HL-60 (cell line): ENCODE measurements at regions not wholly inside any gene's neighbourhood (a gene's known extent, or its start where the extent isn't known, plus 50 kb on each side); places are given as distances from the start of the nearest gene placed in this dataset.

ENCODE experiments used
- CTCF ChIP-seq: IDR thresholded peaks from one replicate; pipeline ENCODE4 v1.5.1; 2011; ENCODE audit warnings: low read length, control low read depth, inconsistent platforms; ENCODE audit not compliant: insufficient read depth
- GABPA ChIP-seq: IDR thresholded peaks from 2 replicates; pipeline ENCODE4 v1.6.1; 2012; ENCODE audit warnings: low read depth
- POLR2AphosphoS5 ChIP-seq: IDR thresholded peaks from 2 replicates; pipeline ENCODE4 v1.6.1; 2012; ENCODE audit warnings: low read depth
- REST ChIP-seq: IDR thresholded peaks from 2 replicates; pipeline ENCODE4 v1.6.1; 2012; ENCODE audit warnings: low read depth; ENCODE audit not compliant: insufficient replicate concordance
- SPI1 ChIP-seq: IDR thresholded peaks from 2 replicates; pipeline ENCODE4 v1.6.1; 2012; ENCODE audit warnings: low read depth, mild to moderate bottlenecking, borderline replicate concordance

GRCh38 chr6:10315034-10315433, 99.8 kb downstream of the TFAP2A start:
- TF ChIP-seq CTCF (no peak), POLR2AphosphoS5 (no peak), GABPA (no peak), REST (no peak), SPI1 (no peak)
